Endothelial cell of umbilical vein (primary cell): ENCODE measurements at regions not wholly inside any gene's neighbourhood (a gene's known extent, or its start where the extent isn't known, plus 50 kb on each side); places are given as distances from the start of the nearest gene placed in this dataset.

ENCODE experiments used
- BruUV-seq: library from RNA; stranded (reverse); fragments of 400-500 nt; replicated peaks from 2 replicates; lab custom pipeline; 2021; lab: Mats Ljungman, UMichigan
- CTCF ChIA-PET: fragments of 300-600, 350-600 bp; sonication (Branson Sonifier 250); formaldehyde crosslinking; loops from one replicate; lab custom pipeline; 2021; ENCODE audit warnings: antibody characterized with exemption, inconsistent platforms; lab: Charles Lee
- POLR2A ChIA-PET: fragments of 300-600, 350-600 bp; sonication (Branson Sonifier 250); formaldehyde crosslinking; loops from one replicate; lab custom pipeline; 2021; ENCODE audit warnings: antibody characterized with exemption, inconsistent platforms; lab: Charles Lee
- DNase-seq: peaks from one replicate; pipeline ENCODE4 v3.0.0-alpha.2; 2011; ENCODE audit warnings: low read depth, low spot score
- FAIRE-seq: peaks from 2 replicates; lab custom pipeline; 2011; peaks lifted over from hg19 to GRCh38; lab: Jason Lieb, UNC
- H2AFZ ChIP-seq: 2 replicates; pipeline ENCODE4 v1.6.0; 2012; ENCODE audit warnings: low read depth, low read length, control low read depth, inconsistent platforms
- H3K27ac ChIP-seq: 2 replicates; pipeline ENCODE4 v1.5.1; 2011; ENCODE audit warnings: low read depth, mild to moderate bottlenecking, control low read depth, low read length, moderate library complexity; ENCODE audit not compliant: insufficient read depth
- H3K27me3 ChIP-seq, 2 experiments: 2 replicates each; pipeline versions ENCODE4 v1.6.0 to v1.6.1; 2011; ENCODE audit warnings: low read length in 2 of 2, mixed read lengths in 1 of 2; ENCODE audit not compliant: control insufficient read depth in 2 of 2, insufficient read depth in 2 of 2
- H3K36me3 ChIP-seq, 2 experiments: 2 replicates in 1 of 2; 3 replicates in 1 of 2; pipeline ENCODE4 v1.5.1; 2011; ENCODE audit warnings: low read length in 2 of 2, mild to moderate bottlenecking in 1 of 2, moderate library complexity in 1 of 2; ENCODE audit not compliant: control insufficient read depth in 2 of 2, insufficient read depth in 2 of 2; ENCODE audit errors: extremely low read depth in 1 of 2
- H3K4me1 ChIP-seq: 3 replicates; pipeline ENCODE4 v1.5.1; 2011; ENCODE audit warnings: mild to moderate bottlenecking, low read length; ENCODE audit not compliant: control insufficient read depth, insufficient read depth; ENCODE audit errors: extremely low read depth
- H3K4me2 ChIP-seq: 2 replicates; pipeline ENCODE4 v1.6.1; 2011; ENCODE audit warnings: low read length, control low read depth, mixed read lengths; ENCODE audit not compliant: insufficient read depth
- H3K4me3 ChIP-seq, 3 experiments: fragments of 200-600 bp in 1 of 3; sonication (generic), shearing (Covaris generic) in 1 of 3; replicated peaks in 1 of 3; 2 replicates each; pipeline ENCODE4 v1.5.1; 2011 to 2016; ENCODE audit warnings: control low read depth in 3 of 3, low read length in 3 of 3, mild to moderate bottlenecking in 2 of 3, inconsistent platforms in 1 of 3, low read depth in 1 of 3, moderate library complexity in 1 of 3; ENCODE audit not compliant: insufficient read depth in 1 of 3
- H3K79me2 ChIP-seq: 2 replicates; pipeline ENCODE4 v1.6.0; 2012; ENCODE audit warnings: low read length, inconsistent platforms; ENCODE audit not compliant: control insufficient read depth, insufficient read depth
- H3K9ac ChIP-seq: replicated peaks from 2 replicates; pipeline ENCODE3; 2011; ENCODE audit warnings: low read length, control low read depth; ENCODE audit not compliant: insufficient read depth; ENCODE audit errors: extremely low read depth
- H3K9me1 ChIP-seq: replicated peaks from 3 replicates; pipeline ENCODE4 v1.6.0; 2011; ENCODE audit warnings: mild to moderate bottlenecking, low read length; ENCODE audit not compliant: control insufficient read depth, insufficient read depth; ENCODE audit errors: extremely low read depth
- H3K9me3 ChIP-seq: replicated peaks from 2 replicates; pipeline ENCODE4 v1.5.1; 2012; ENCODE audit warnings: low read length, inconsistent platforms; ENCODE audit not compliant: control insufficient read depth, insufficient read depth
- H4K20me1 ChIP-seq: replicated peaks from 2 replicates; pipeline ENCODE3; 2011; ENCODE audit warnings: mild to moderate bottlenecking, low read length; ENCODE audit not compliant: control insufficient read depth, insufficient read depth; ENCODE audit errors: extremely low read depth
- CTCF ChIP-seq, 2 donors: IDR thresholded peaks; 1 replicate in 1 of 2; 2 replicates in 1 of 2; pipeline ENCODE4 v1.5.1; 2011; ENCODE audit warnings: low read length in 2 of 2, mild to moderate bottlenecking in 2 of 2, moderate library complexity in 2 of 2, control low read depth in 1 of 2, inconsistent platforms in 1 of 2, low read depth in 1 of 2; ENCODE audit not compliant: insufficient read depth in 1 of 2; ENCODE audit errors: extremely low read depth in 1 of 2
- EZH2 ChIP-seq: IDR thresholded peaks from 2 replicates; pipeline ENCODE4 v1.6.1; 2012; ENCODE audit warnings: borderline replicate concordance, low read depth, mild to moderate bottlenecking, moderate library complexity, low read length, inconsistent platforms; ENCODE audit not compliant: severe bottlenecking
- FOS ChIP-seq: IDR thresholded peaks from 2 replicates; pipeline ENCODE4 v1.6.1; 2011; ENCODE audit warnings: mild to moderate bottlenecking, low read length, moderate library complexity, borderline replicate concordance; ENCODE audit not compliant: insufficient read depth
- GATA2 ChIP-seq: IDR thresholded peaks from 2 replicates; pipeline ENCODE4 v1.7.0; 2011; ENCODE audit warnings: low read depth, mild to moderate bottlenecking, moderate library complexity, mixed read lengths, low read length; ENCODE audit not compliant: insufficient read length, insufficient read depth
- JUN ChIP-seq: IDR thresholded peaks from 2 replicates; pipeline ENCODE4 v1.6.1; 2011; ENCODE audit warnings: borderline replicate concordance, low read depth; ENCODE audit not compliant: insufficient read length, insufficient read depth
- MAX ChIP-seq: IDR thresholded peaks from 2 replicates; pipeline ENCODE4 v1.6.1; 2011; ENCODE audit not compliant: insufficient read depth, insufficient read length
- MYC ChIP-seq: IDR thresholded peaks from one replicate; pipeline ENCODE4 v1.6.1; 2011; ENCODE audit warnings: mild to moderate bottlenecking, low read depth, low read length
- POLR2A ChIP-seq: IDR thresholded peaks from 2 replicates; pipeline ENCODE4 v1.6.1; 2012; ENCODE audit warnings: low read depth, mild to moderate bottlenecking, control low read depth, low read length
- POLR2AphosphoS5 ChIP-seq: IDR thresholded peaks from 2 replicates; pipeline ENCODE4 v1.6.1; 2012; ENCODE audit warnings: low read depth, mild to moderate bottlenecking, control low read depth, low read length, moderate library complexity; ENCODE audit not compliant: insufficient read depth
- dilution Hi-C: fragments of 300-500 bp; cut with MboI; formaldehyde crosslinking; loops from one replicate; pipeline ENCODE4 v1.15.0; 2019; ENCODE audit warnings: low sequenced_read_pairs; ENCODE audit not compliant: extremely low pct_ligation_motif_present
- intact Hi-C: fragments of 100-400 bp; cut with micrococcal nuclease; formaldehyde crosslinking; loops from one replicate; pipeline ENCODE4 v1.10.0; 2022

GRCh38 chr7:125450749-125451148 is 521.1 kb upstream of the POT1 start:
- Histone ChIP-seq H3K79me2 (no peaks in the 10 kb centered on the region), H3K36me3 (no peaks in the 10 kb centered on the region), H3K9me3 (no peaks in the 10 kb centered on the region), H3K4me1 (no peaks in the 10 kb centered on the region), H3K27me3 (no peaks in the 10 kb centered on the region), H3K9me1 (no peaks in the 10 kb centered on the region), H3K4me3 (no peak overlapping the region), H3K9ac (no peak overlapping the region), H3K4me2 (no peak overlapping the region), H2AFZ (no peak overlapping the region), H4K20me1 (no peaks in the 10 kb centered on the region), H3K27ac (no peak overlapping the region)
- FAIRE-seq (no peak), DNase-seq (no peak)
- TF ChIP-seq CTCF (IDR thresholded peaks at IDR 0.05; ENCODE audit: extremely low read depth in 1 of 2, insufficient read depth in 1 of 2, low read depth in 1 of 2, low read length in 2 of 2) (no peak), FOS (no peak), POLR2AphosphoS5 (no peak), MAX (no peak), GATA2 (no peak), MYC (no peak), POLR2A (no peak), EZH2 (no peak), JUN (no peak)
- dilution Hi-C loops: no loop called here
- ChIA-PET CTCF (no interaction called here), POLR2A (no interaction called here)
- no TSS peak for BruUV-seq
- intact Hi-C loops: no loop called here
